H9 (cell line): ENCODE measurements at regions not wholly inside any gene's neighbourhood (a gene's known extent, or its start where the extent isn't known, plus 50 kb on each side); places are given as distances from the start of the nearest gene placed in this dataset.

ENCODE experiments used
- DNase-seq: peaks from one replicate; pipeline ENCODE4 v3.0.0-alpha.2; 2017
- H2AFZ ChIP-seq: one replicate; pipeline ENCODE4 v1.6.1; 2013; ENCODE audit warnings: mild to moderate bottlenecking, low read length, control low read depth, moderate library complexity
- H2AK5ac ChIP-seq: 2 replicates; pipeline ENCODE4 v1.6.1; 2013; ENCODE audit warnings: low read length, control low read depth, mixed read lengths; ENCODE audit not compliant: insufficient read length
- H2BK120ac ChIP-seq: one replicate; pipeline ENCODE4 v1.6.1; 2013; ENCODE audit warnings: low read depth, mild to moderate bottlenecking, low read length, control low read depth, inconsistent platforms; ENCODE audit not compliant: poor library complexity, severe bottlenecking
- H2BK12ac ChIP-seq: 2 replicates; pipeline ENCODE4 v1.6.1; 2013; ENCODE audit warnings: low read length, control low read depth, mixed read lengths, low read depth; ENCODE audit not compliant: insufficient read length
- H2BK15ac ChIP-seq: 2 replicates; pipeline ENCODE4 v1.6.1; 2013; ENCODE audit warnings: low read depth, low read length, control low read depth
- H2BK20ac ChIP-seq: one replicate; pipeline ENCODE4 v1.6.1; 2013; ENCODE audit warnings: low read depth, mild to moderate bottlenecking, low read length, control low read depth, inconsistent platforms; ENCODE audit not compliant: poor library complexity, severe bottlenecking
- H2BK5ac ChIP-seq: 2 replicates; pipeline ENCODE4 v1.6.1; 2013; ENCODE audit warnings: low read length, control low read depth, mixed read lengths; ENCODE audit not compliant: insufficient read length
- H3K14ac ChIP-seq: 2 replicates; pipeline ENCODE4 v1.6.1; 2013; ENCODE audit warnings: low read length, control low read depth; ENCODE audit not compliant: insufficient read depth
- H3K18ac ChIP-seq: 2 replicates; pipeline ENCODE4 v1.6.1; 2013; ENCODE audit warnings: low read depth, mild to moderate bottlenecking, mixed read lengths, low read length, control low read depth; ENCODE audit not compliant: insufficient read length
- H3K23ac ChIP-seq: 2 replicates; pipeline ENCODE4 v1.6.1; 2013; ENCODE audit warnings: low read length, control low read depth, mixed read lengths, low read depth; ENCODE audit not compliant: insufficient read length
- H3K23me2 ChIP-seq: 2 replicates; pipeline ENCODE4 v1.6.1; 2013; ENCODE audit warnings: low read depth, mild to moderate bottlenecking, mixed read lengths, low read length, control low read depth; ENCODE audit not compliant: insufficient read length, poor library complexity, severe bottlenecking
- H3K27ac ChIP-seq: 2 replicates; pipeline ENCODE4 v1.5.1; 2013; ENCODE audit warnings: low read length, control low read depth, mixed read lengths, low read depth; ENCODE audit not compliant: insufficient read length
- H3K27me3 ChIP-seq: 2 replicates; pipeline ENCODE4 v1.6.1; 2013; ENCODE audit warnings: low read length, control low read depth, inconsistent platforms; ENCODE audit not compliant: insufficient read depth
- H3K4ac ChIP-seq: 2 replicates; pipeline ENCODE4 v1.6.1; 2013; ENCODE audit warnings: low read depth, mild to moderate bottlenecking, control low read depth, inconsistent platforms, low read length, moderate library complexity
- H3K4me1 ChIP-seq: 2 replicates; pipeline ENCODE4 v1.6.1; 2013; ENCODE audit warnings: low read length, control low read depth, inconsistent platforms; ENCODE audit not compliant: insufficient read depth
- H3K4me2 ChIP-seq: 2 replicates; pipeline ENCODE4 v1.6.1; 2013; ENCODE audit warnings: low read length, control low read depth, mixed read lengths; ENCODE audit not compliant: insufficient read length, insufficient read depth
- H3K56ac ChIP-seq: 2 replicates; pipeline ENCODE4 v1.6.1; 2013; ENCODE audit warnings: low read depth, mild to moderate bottlenecking, mixed read lengths, low read length, control low read depth; ENCODE audit not compliant: insufficient read length
- H3K79me1 ChIP-seq: 2 replicates; pipeline ENCODE4 v1.6.1; 2013; ENCODE audit warnings: low read depth, mild to moderate bottlenecking, moderate library complexity, low read length, control low read depth, inconsistent platforms; ENCODE audit not compliant: insufficient read depth, poor library complexity, severe bottlenecking
- H3K79me2 ChIP-seq: 2 replicates; pipeline ENCODE4 v1.6.1; 2013; ENCODE audit warnings: low read length, control low read depth, inconsistent platforms; ENCODE audit not compliant: insufficient read depth
- H3K9ac ChIP-seq: 2 replicates; pipeline ENCODE4 v1.6.1; 2013; ENCODE audit warnings: low read length, control low read depth, mixed read lengths; ENCODE audit not compliant: insufficient read length; ENCODE audit errors: extremely low read depth
- H3K9me3 ChIP-seq: one replicate; pipeline ENCODE4 v1.6.1; 2013; ENCODE audit warnings: low read depth, low read length, inconsistent platforms; ENCODE audit not compliant: control insufficient read depth
- H3T11ph ChIP-seq: one replicate; pipeline ENCODE4 v1.6.1; 2013; ENCODE audit warnings: mild to moderate bottlenecking, low read length, control low read depth, inconsistent platforms
- H4K20me1 ChIP-seq: one replicate; pipeline ENCODE4 v1.6.1; 2013; ENCODE audit not compliant: control insufficient read depth, insufficient read length, insufficient read depth
- H4K5ac ChIP-seq: 2 replicates; pipeline ENCODE4 v1.6.1; 2013; ENCODE audit warnings: low read depth, mild to moderate bottlenecking, mixed read lengths, low read length, control low read depth; ENCODE audit not compliant: insufficient read length
- H4K8ac ChIP-seq: replicated peaks from 2 replicates; pipeline ENCODE4 v1.6.1; 2013; ENCODE audit warnings: low read length, control low read depth, mixed read lengths, low read depth; ENCODE audit not compliant: insufficient read length
- H4K91ac ChIP-seq: 2 replicates; pipeline ENCODE4 v1.6.1; 2013; ENCODE audit warnings: low read depth, mild to moderate bottlenecking, moderate library complexity, mixed read lengths, low read length, control low read depth; ENCODE audit not compliant: insufficient read length
- H3K27ac Mint-ChIP-seq, 3 experiments: 2 replicates in 2 of 3; 3 replicates in 1 of 3; pipeline ENCODE4 v1.8.0; 2020 to 2021; ENCODE audit warnings: mixed read lengths in 3 of 3, mild to moderate bottlenecking in 1 of 3, moderate library complexity in 1 of 3
- H3K27me3 Mint-ChIP-seq: 2 replicates; pipeline ENCODE4 v1.8.0; 2021; ENCODE audit warnings: low read depth, mild to moderate bottlenecking, moderate library complexity, mixed read lengths
- H3K36me3 Mint-ChIP-seq, 3 experiments: 2 replicates in 2 of 3; 3 replicates in 1 of 3; pipeline ENCODE4 v1.8.0; 2020 to 2021; ENCODE audit warnings: low read depth in 3 of 3, mixed read lengths in 3 of 3; ENCODE audit not compliant: insufficient read depth in 1 of 3
- H3K4me1 Mint-ChIP-seq, 2 experiments: 2 replicates each; pipeline ENCODE4 v1.8.0; 2020; ENCODE audit warnings: mixed read lengths in 2 of 2
- H3K4me3 Mint-ChIP-seq, 2 experiments: 2 replicates in 1 of 2; 3 replicates in 1 of 2; pipeline ENCODE4 v1.8.0; 2020 to 2021; ENCODE audit warnings: mild to moderate bottlenecking in 2 of 2, mixed read lengths in 2 of 2, moderate library complexity in 1 of 2
- H3K9me3 Mint-ChIP-seq, 2 experiments: 2 replicates in 1 of 2; 3 replicates in 1 of 2; pipeline ENCODE4 v1.8.0; 2020; ENCODE audit warnings: mild to moderate bottlenecking in 2 of 2, mixed read lengths in 2 of 2, moderate library complexity in 1 of 2
- WGBS: extraction: QIAGEN DNeasy Blood & Tissue Kit; methylation state at CpG from one replicate; pipeline ENCODE4 v1.1.7; 2013; ENCODE audit warnings: missing lambda C conversion rate, low lambda C conversion rate, mixed read lengths; ENCODE audit not compliant: insufficient read length; ENCODE audit errors: extremely low coverage; 5-methylcytosine and 5-hydroxymethylcytosine counted together
- TF ChIP-seq, protein P1 (sequence below): fragments of 200-600 bp; sonication (generic); conservative IDR thresholded peaks from 3 replicates; pipeline ENCODE4 v1.8.0; 2021; ENCODE audit warnings: antibody characterized with exemption, mild to moderate bottlenecking

DNA sequence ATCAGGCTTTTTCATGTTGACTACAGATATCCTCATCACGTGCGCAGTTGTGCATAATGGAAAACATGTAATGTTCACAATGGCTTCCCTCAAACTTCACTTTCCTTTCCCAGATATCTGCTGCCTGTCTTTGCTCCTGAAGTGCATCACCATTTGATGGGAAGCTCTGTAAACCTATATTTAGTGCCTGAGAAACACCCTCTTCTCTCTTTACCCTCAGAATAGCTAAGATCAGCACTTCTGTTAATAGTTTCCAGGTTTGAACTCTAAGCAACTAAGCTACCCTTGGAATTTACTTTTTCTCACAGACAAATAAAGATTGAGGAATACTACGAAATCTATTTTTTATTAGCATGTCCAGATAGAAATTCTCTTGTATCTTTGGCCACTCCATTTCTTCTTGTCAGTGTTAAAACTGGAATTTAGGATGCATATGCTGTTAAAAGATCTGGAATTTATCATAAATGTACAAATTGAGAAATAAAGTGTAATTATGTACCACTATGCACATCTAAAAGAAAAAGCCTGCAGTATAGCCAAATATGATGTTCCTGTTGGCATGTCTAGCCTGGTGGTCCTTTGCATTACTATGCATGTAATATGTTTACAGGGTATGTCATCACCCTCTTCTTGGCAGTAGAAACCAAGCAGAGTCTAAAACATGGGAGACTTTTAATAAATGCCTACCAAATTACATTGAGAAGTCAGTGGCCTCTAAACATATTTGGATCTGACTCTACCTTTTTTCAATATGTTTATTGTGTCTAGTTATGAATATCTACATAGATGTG, 278.7 kb downstream of the FIGN start:
- WGBS, result no CpG with 5 or more reads among the region's 3 CpGs
- Histone ChIP-seq H3K27me3 (no peaks in the 10 kb centered on the region), H3K4me1 (no peaks in the 10 kb centered on the region), H3K56ac (no peak overlapping the region), H3K79me2 (no peaks in the 10 kb centered on the region), H3K27ac (no peak overlapping the region), H3K14ac (no peak overlapping the region), H4K91ac (no peak overlapping the region), H3K23ac (no peak overlapping the region), H3K9ac (no peak overlapping the region), H2BK20ac (no peak overlapping the region), H3K23me2 (no peaks in the 10 kb centered on the region), H4K8ac (no peak overlapping the region), H2BK5ac (no peak overlapping the region), H3T11ph (no peak overlapping the region), H4K5ac (no peak overlapping the region), H2BK15ac (no peak overlapping the region), H2AFZ (no peak overlapping the region), H3K18ac (no peak overlapping the region), H2AK5ac (no peak overlapping the region), H3K79me1 (no peaks in the 10 kb centered on the region), H2BK120ac (no peak overlapping the region), H4K20me1 (no peaks in the 10 kb centered on the region), H3K4ac (no peak overlapping the region), H3K4me2 (no peak overlapping the region), H2BK12ac (no peak overlapping the region), H3K9me3 (no peaks in the 10 kb centered on the region)
- H3K36me3 Mint-ChIP-seq, result no peaks in the 10 kb centered on the region
- H3K27me3 Mint-ChIP-seq, result no peaks in the 10 kb centered on the region
- H3K4me1 Mint-ChIP-seq, result no peaks in the 10 kb centered on the region
- H3K9me3 Mint-ChIP-seq, result no peaks in the 10 kb centered on the region
- H3K4me3 Mint-ChIP-seq, result no peak overlapping the region
- no peak for DNase-seq
- TF ChIP-seq, protein P1, sequence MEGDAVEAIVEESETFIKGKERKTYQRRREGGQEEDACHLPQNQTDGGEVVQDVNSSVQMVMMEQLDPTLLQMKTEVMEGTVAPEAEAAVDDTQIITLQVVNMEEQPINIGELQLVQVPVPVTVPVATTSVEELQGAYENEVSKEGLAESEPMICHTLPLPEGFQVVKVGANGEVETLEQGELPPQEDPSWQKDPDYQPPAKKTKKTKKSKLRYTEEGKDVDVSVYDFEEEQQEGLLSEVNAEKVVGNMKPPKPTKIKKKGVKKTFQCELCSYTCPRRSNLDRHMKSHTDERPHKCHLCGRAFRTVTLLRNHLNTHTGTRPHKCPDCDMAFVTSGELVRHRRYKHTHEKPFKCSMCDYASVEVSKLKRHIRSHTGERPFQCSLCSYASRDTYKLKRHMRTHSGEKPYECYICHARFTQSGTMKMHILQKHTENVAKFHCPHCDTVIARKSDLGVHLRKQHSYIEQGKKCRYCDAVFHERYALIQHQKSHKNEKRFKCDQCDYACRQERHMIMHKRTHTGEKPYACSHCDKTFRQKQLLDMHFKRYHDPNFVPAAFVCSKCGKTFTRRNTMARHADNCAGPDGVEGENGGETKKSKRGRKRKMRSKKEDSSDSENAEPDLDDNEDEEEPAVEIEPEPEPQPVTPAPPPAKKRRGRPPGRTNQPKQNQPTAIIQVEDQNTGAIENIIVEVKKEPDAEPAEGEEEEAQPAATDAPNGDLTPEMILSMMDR, result no peak
- no peak overlapping the region for H3K27ac Mint-ChIP-seq
